ENCODE measurements at regions not wholly inside any gene's neighbourhood (a gene's known extent, or its start where the extent isn't known, plus 50 kb on each side); places are given as distances from the start of the nearest gene placed in this dataset.

DNA sequence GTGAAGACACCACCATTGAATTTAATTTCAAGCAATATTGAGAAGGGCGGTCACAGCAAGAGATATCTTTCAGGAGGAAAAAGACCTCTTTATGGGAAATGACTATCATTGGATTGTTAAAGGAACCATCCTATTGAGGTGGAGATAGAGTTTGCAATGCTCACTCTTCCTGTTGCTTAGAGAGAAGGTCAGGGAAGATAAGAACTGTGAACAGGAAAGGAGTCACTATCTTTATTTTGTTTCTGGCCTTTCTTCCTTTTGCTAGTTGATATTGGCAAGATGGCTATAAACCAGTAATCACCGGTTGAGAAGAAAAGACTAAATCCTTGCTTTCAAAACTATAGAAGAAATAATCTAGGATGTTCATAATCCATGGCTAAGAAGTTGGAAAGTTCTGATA lies 112.1 kb upstream of the TMEM108 start:
- Histone ChIP-seq H3K27me3 (ENCODE audit: control insufficient read depth, insufficient read depth, low read length) (peaks cover 8% of the 10 kb centered on the region), H3K27ac (ENCODE audit: low read length) (no peak overlapping the region), H3K36me3 (ENCODE audit: control insufficient read depth, insufficient read depth, low read length) (no peaks in the 10 kb centered on the region), H3K4me1 (ENCODE audit: control insufficient read depth, insufficient read depth, low read length) (no peaks in the 10 kb centered on the region), H3K4me3 (ENCODE audit: low read depth in 2 of 2, low read length in 2 of 2) (no peak overlapping the region), H3K9me3 (ENCODE audit: control insufficient read depth, insufficient read depth, low read depth, low read length) (no peaks in the 10 kb centered on the region)
- ATAC-seq: no peak
- TF ChIP-seq POLR2AphosphoS5 (IDR thresholded peaks at IDR 0.05; ENCODE audit: low read depth, low read length) (no peak), SIN3A (IDR thresholded peaks at IDR 0.05; ENCODE audit: borderline replicate concordance, insufficient read depth, low read depth, low read length) (no peak), TCF7L2 (IDR thresholded peaks at IDR 0.05; ENCODE audit: low read depth, low read length) (no peak)
- TF ChIP-seq, protein P1, sequence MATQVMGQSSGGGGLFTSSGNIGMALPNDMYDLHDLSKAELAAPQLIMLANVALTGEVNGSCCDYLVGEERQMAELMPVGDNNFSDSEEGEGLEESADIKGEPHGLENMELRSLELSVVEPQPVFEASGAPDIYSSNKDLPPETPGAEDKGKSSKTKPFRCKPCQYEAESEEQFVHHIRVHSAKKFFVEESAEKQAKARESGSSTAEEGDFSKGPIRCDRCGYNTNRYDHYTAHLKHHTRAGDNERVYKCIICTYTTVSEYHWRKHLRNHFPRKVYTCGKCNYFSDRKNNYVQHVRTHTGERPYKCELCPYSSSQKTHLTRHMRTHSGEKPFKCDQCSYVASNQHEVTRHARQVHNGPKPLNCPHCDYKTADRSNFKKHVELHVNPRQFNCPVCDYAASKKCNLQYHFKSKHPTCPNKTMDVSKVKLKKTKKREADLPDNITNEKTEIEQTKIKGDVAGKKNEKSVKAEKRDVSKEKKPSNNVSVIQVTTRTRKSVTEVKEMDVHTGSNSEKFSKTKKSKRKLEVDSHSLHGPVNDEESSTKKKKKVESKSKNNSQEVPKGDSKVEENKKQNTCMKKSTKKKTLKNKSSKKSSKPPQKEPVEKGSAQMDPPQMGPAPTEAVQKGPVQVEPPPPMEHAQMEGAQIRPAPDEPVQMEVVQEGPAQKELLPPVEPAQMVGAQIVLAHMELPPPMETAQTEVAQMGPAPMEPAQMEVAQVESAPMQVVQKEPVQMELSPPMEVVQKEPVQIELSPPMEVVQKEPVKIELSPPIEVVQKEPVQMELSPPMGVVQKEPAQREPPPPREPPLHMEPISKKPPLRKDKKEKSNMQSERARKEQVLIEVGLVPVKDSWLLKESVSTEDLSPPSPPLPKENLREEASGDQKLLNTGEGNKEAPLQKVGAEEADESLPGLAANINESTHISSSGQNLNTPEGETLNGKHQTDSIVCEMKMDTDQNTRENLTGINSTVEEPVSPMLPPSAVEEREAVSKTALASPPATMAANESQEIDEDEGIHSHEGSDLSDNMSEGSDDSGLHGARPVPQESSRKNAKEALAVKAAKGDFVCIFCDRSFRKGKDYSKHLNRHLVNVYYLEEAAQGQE (IDR thresholded peaks at IDR 0.05; ENCODE audit: insufficient read depth in 1 of 2, low read depth in 2 of 2, low read length in 1 of 2): no peak
- TF ChIP-seq, protein P2, sequence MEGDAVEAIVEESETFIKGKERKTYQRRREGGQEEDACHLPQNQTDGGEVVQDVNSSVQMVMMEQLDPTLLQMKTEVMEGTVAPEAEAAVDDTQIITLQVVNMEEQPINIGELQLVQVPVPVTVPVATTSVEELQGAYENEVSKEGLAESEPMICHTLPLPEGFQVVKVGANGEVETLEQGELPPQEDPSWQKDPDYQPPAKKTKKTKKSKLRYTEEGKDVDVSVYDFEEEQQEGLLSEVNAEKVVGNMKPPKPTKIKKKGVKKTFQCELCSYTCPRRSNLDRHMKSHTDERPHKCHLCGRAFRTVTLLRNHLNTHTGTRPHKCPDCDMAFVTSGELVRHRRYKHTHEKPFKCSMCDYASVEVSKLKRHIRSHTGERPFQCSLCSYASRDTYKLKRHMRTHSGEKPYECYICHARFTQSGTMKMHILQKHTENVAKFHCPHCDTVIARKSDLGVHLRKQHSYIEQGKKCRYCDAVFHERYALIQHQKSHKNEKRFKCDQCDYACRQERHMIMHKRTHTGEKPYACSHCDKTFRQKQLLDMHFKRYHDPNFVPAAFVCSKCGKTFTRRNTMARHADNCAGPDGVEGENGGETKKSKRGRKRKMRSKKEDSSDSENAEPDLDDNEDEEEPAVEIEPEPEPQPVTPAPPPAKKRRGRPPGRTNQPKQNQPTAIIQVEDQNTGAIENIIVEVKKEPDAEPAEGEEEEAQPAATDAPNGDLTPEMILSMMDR (IDR thresholded peaks at IDR 0.05): no peak
- in situ Hi-C loops (cut with HindIII; ENCODE audit: low pct_unique_long_range_greater_than_20kb, low sequenced_read_pairs): no loop called here
- DNase-seq (ENCODE audit: low read depth, low spot score): no peak
- POLR2A ChIA-PET: no interaction called here
- CTCF ChIA-PET: no interaction called here
- no TSS peak for BruUV-seq (replicated peaks)
- intact Hi-C loops (cut with micrococcal nuclease; ENCODE audit: unreplicated experiment): no loop called here

DNA sequence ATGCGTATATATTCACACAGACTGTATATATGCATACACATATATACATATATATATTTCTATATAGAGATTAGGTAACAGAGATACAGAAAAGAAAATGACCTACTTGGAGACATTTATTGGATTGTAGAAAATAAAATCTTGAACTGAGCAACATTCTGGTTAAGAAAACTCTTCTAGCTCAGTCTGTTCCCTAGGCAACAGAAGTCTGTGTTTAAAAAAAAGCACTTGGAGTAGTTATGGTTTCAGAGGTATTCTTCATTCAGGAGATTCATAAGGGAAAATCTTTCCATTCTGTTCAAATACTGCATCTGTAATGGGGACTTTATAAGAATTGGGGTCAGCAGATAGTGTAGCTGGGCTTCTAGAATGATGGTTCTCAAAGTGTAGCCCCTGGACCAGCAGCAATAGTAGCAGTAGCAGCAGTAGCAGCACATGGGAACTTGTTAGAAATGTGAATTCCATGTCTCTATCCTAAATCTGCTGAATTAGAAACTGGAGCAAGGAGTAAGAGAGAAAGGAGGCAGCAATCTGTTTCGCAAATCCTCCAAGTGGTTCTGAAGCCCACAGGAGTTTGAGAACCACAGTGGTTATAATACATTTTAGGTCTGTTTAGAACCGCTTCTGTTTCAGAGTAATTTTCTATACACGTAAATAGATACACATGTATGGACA lies 112.8 kb upstream of the TMEM108 start:
- H3K27ac ChIP-seq (ENCODE audit: low read length): no peak overlapping the region
- TF ChIP-seq TCF7L2 (IDR thresholded peaks at IDR 0.05; ENCODE audit: low read depth, low read length): no peak
- TF ChIP-seq POLR2AphosphoS5 (IDR thresholded peaks at IDR 0.05; ENCODE audit: low read depth, low read length): no peak
- no peak for TF ChIP-seq SIN3A (IDR thresholded peaks at IDR 0.05; ENCODE audit: borderline replicate concordance, insufficient read depth, low read depth, low read length)
- TF ChIP-seq, protein P2 (IDR thresholded peaks at IDR 0.05): no peak
- TF ChIP-seq, protein P1 (IDR thresholded peaks at IDR 0.05; ENCODE audit: insufficient read depth in 1 of 2, low read depth in 2 of 2, low read length in 1 of 2): no peak
- ChIA-PET CTCF (no interaction called here), POLR2A (no interaction called here)
- H3K4me3 ChIP-seq (ENCODE audit: low read depth in 2 of 2, low read length in 2 of 2): no peak overlapping the region
- no peaks in the 10 kb centered on the region for H3K36me3 ChIP-seq (ENCODE audit: control insufficient read depth, insufficient read depth, low read length)
- ATAC-seq (no peak), DNase-seq (ENCODE audit: low read depth, low spot score) (no peak)
- peaks cover 8% of the 10 kb centered on the region for H3K27me3 ChIP-seq (ENCODE audit: control insufficient read depth, insufficient read depth, low read length)
- in situ Hi-C loops (cut with HindIII; ENCODE audit: low pct_unique_long_range_greater_than_20kb, low sequenced_read_pairs): no loop called here
- intact Hi-C loops (cut with micrococcal nuclease; ENCODE audit: unreplicated experiment): no loop called here
- no peaks in the 10 kb centered on the region for H3K9me3 ChIP-seq (ENCODE audit: control insufficient read depth, insufficient read depth, low read depth, low read length)
- H3K4me1 ChIP-seq (ENCODE audit: control insufficient read depth, insufficient read depth, low read length): no peaks in the 10 kb centered on the region
- no TSS peak for BruUV-seq (replicated peaks)

Data from Panc1 (cell line).